ENCODE measurements at regions not wholly inside any gene's neighbourhood (a gene's known extent, or its start where the extent isn't known, plus 50 kb on each side); places are given as distances from the start of the nearest gene placed in this dataset.
"Not testable (repeated sequence)": the region's sequence is repeated elsewhere in the genome, so short reads cannot be mapped to it uniquely, and the experiment has no call there.

DNA sequence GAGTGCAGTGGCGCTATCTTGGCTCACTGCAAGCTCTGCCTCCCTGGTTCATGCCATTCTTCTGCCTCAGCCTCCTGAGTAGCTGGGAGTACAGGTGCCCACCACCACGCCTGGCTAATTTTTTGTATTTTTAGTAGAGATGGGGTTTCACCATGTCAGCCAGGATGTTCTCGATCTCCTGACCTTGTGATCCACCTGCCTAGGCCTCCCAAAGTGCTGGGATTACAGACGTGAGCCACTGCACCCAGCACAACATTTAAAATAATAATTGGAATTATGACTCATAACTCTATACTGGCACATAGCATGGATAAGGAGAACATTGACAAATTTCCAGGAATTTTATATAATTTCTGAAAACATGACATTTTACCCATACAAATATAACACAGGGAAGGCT lies 54.2 kb downstream of the DBET start:
- not testable (repeated sequence) for H3K4me1 Mint-ChIP-seq; H3K9ac ChIP-seq; DNase-seq (ENCODE audit: low spot score); H3K36me3 Mint-ChIP-seq; H2AFZ ChIP-seq (replicated peaks); H3K36me3 ChIP-seq; H3K27ac ChIP-seq; H3K4me3 ChIP-seq; H3K27me3 ChIP-seq; H4K20me1 ChIP-seq (ENCODE audit: low read depth); H3K27ac Mint-ChIP-seq; H3K79me2 ChIP-seq (ENCODE audit: low read depth); H3F3A ChIP-seq (ENCODE audit: low read depth); H3K27me3 Mint-ChIP-seq (ENCODE audit: insufficient read depth, low read depth); H3K4me2 ChIP-seq; H3K4me3 Mint-ChIP-seq; H3K4me1 ChIP-seq
- H3K9me3 Mint-ChIP-seq, result peaks cover 15% of the 10 kb centered on the region
- H3K9me3 ChIP-seq (ENCODE audit: low read depth), result peaks cover 23% of the 10 kb centered on the region

DNA sequence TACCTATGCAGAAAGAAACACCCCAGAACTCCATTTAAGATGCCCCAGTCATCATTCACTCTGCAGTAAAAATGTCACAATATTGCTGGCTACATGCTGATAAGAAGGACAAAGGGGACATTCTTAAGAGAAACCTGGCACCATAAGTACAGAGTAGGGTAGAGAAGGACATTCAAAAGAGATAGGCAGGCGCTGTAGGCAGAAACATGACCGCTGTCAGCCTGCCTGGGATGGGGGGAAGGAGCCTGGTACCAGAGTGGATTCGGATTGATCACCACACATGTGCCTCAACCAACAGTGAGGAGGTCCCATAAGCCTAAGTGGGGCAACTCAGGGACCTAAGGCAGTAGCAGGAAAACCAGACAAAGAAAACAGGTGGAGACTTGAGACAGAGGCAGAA lies 54.1 kb upstream of the DUX4 start:
- not testable (repeated sequence) for H3K4me3 ChIP-seq; H3K4me3 Mint-ChIP-seq; H3F3A ChIP-seq (ENCODE audit: low read depth); H3K9ac ChIP-seq; H3K27me3 ChIP-seq; H3K79me2 ChIP-seq (ENCODE audit: low read depth); H3K36me3 Mint-ChIP-seq; H3K27ac Mint-ChIP-seq; H3K4me1 ChIP-seq; H3K27ac ChIP-seq; H3K36me3 ChIP-seq; H4K20me1 ChIP-seq (ENCODE audit: low read depth); H3K4me1 Mint-ChIP-seq; H3K27me3 Mint-ChIP-seq (ENCODE audit: insufficient read depth, low read depth); H3K4me2 ChIP-seq; H2AFZ ChIP-seq (replicated peaks); DNase-seq (ENCODE audit: low spot score)
- H3K9me3 ChIP-seq (ENCODE audit: low read depth), result peaks cover 23% of the 10 kb centered on the region
- peaks cover 14% of the 10 kb centered on the region for H3K9me3 Mint-ChIP-seq

DNA sequence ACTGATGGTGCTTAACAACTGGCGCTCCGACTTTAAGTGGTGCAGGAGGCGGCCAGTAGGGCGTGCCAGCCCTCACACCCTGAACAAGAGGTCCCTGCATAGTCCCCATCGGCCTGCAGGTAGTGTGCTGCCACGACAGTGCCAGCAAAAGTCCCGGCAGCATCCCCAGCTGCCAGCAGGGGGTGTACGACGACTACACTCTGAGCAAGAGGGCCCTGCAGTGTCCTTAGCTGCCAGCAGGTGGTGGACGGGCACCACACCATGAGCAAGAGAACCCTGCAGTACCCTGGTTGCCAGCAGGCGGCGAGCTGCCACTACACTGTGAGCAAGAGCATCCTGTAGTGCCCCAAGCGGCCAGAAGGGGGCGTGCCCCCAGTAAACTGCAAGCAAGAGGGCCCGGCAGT lies 53.5 kb upstream of the DUX4 start:
- not testable (repeated sequence) for H3K36me3 Mint-ChIP-seq; H3K4me1 ChIP-seq; H3K4me3 ChIP-seq; DNase-seq (ENCODE audit: low spot score); H3K27ac Mint-ChIP-seq; H3K27ac ChIP-seq; H3K27me3 ChIP-seq; H4K20me1 ChIP-seq (ENCODE audit: low read depth); H3F3A ChIP-seq (ENCODE audit: low read depth); H3K4me2 ChIP-seq; H3K9ac ChIP-seq; H2AFZ ChIP-seq (replicated peaks); H3K27me3 Mint-ChIP-seq (ENCODE audit: insufficient read depth, low read depth); H3K4me3 Mint-ChIP-seq; H3K36me3 ChIP-seq; H3K4me1 Mint-ChIP-seq; H3K79me2 ChIP-seq (ENCODE audit: low read depth)
- H3K9me3 ChIP-seq (ENCODE audit: low read depth), result peaks cover 20% of the 10 kb centered on the region
- peaks cover 11% of the 10 kb centered on the region for H3K9me3 Mint-ChIP-seq

DNA sequence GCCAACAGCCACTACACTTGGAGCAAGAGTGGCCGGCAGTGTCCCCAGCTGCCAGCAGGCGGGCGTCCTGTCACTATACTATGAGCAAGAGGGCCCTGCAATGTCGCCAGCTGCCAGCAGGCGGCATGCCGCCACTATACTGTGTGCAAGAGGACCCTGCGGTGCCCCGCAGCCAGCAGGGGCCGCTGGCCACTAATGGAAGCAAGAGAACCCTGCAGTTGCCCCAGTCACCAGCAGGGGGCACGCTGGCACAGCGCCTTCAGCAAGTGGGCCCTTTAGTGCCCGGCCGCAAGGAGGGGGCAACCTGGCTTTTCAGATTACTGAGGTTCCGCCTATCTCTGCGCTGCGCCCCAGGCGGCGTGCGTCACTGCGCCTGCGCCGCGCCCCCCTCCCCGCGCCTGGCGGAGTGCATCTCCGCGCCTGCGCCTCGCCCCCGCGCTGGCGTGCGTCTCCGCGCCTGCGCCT lies 53.0 kb upstream of the DUX4 start:
- H4K20me1 ChIP-seq (ENCODE audit: low read depth); H3K9me3 Mint-ChIP-seq; H3K36me3 Mint-ChIP-seq; H3K9ac ChIP-seq; H3K4me2 ChIP-seq; H3K27me3 Mint-ChIP-seq (ENCODE audit: insufficient read depth, low read depth); H3K36me3 ChIP-seq; H3K4me3 ChIP-seq; H3K27me3 ChIP-seq; H3K27ac ChIP-seq; H3K27ac Mint-ChIP-seq; H2AFZ ChIP-seq (replicated peaks); H3K4me3 Mint-ChIP-seq; H3K79me2 ChIP-seq (ENCODE audit: low read depth); H3K4me1 Mint-ChIP-seq; H3K4me1 ChIP-seq; H3F3A ChIP-seq (ENCODE audit: low read depth): not testable (repeated sequence)
- TF ChIP-seq, protein P1, sequence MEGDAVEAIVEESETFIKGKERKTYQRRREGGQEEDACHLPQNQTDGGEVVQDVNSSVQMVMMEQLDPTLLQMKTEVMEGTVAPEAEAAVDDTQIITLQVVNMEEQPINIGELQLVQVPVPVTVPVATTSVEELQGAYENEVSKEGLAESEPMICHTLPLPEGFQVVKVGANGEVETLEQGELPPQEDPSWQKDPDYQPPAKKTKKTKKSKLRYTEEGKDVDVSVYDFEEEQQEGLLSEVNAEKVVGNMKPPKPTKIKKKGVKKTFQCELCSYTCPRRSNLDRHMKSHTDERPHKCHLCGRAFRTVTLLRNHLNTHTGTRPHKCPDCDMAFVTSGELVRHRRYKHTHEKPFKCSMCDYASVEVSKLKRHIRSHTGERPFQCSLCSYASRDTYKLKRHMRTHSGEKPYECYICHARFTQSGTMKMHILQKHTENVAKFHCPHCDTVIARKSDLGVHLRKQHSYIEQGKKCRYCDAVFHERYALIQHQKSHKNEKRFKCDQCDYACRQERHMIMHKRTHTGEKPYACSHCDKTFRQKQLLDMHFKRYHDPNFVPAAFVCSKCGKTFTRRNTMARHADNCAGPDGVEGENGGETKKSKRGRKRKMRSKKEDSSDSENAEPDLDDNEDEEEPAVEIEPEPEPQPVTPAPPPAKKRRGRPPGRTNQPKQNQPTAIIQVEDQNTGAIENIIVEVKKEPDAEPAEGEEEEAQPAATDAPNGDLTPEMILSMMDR (IDR thresholded peaks at IDR 0.05), result peak; percentile 21
- peak; percentile 5 for DNase-seq (ENCODE audit: low spot score)
- H3K9me3 ChIP-seq (ENCODE audit: low read depth), result peaks cover 17% of the 10 kb centered on the region

DNA sequence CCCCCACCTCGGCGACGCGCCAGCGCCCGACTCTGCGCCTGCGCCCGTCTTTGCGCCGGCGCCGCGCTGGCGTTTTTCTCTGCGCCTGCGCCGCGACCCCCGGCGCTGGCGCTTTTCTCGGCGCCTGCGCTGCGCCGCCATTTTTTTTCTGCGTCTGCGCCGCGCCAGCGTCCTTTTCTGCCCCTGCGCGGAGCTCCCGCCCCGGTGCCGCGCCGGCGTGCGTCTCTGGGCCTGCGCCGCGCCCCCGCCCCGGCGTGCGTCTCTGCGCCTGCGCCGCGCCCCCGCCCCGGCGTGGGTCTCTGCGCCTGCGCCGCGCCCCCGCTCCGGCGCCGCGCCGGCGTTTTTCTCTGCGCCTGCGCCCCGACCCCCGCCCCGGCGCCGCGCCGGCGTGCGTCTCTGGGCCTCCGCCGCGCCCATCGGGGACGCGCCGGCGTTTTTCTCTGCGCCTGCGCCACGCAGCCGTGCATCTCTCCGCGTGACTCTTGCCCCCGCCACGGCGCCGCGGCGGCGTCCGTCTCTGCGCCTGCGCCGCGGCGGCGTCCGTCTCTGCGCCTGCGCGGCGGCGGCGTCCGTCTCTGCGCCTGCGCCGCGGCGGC lies 52.4 kb upstream of the DUX4 start:
- peaks cover 14% of the 10 kb centered on the region for H3K9me3 ChIP-seq (ENCODE audit: low read depth)
- H3K27me3 Mint-ChIP-seq (ENCODE audit: insufficient read depth, low read depth); H3F3A ChIP-seq (ENCODE audit: low read depth); H3K27ac ChIP-seq; DNase-seq (ENCODE audit: low spot score); H3K4me1 ChIP-seq; H3K27me3 ChIP-seq; H3K4me2 ChIP-seq; H3K79me2 ChIP-seq (ENCODE audit: low read depth); H3K4me1 Mint-ChIP-seq; H3K4me3 ChIP-seq; H3K27ac Mint-ChIP-seq; H3K9me3 Mint-ChIP-seq; H4K20me1 ChIP-seq (ENCODE audit: low read depth); H2AFZ ChIP-seq (replicated peaks); H3K36me3 Mint-ChIP-seq; H3K36me3 ChIP-seq; H3K9ac ChIP-seq; H3K4me3 Mint-ChIP-seq: not testable (repeated sequence)
